Transverse colon (tissue), 4 donors: ENCODE measurements at regions not wholly inside any gene's neighbourhood (a gene's known extent, or its start where the extent isn't known, plus 50 kb on each side); places are given as distances from the start of the nearest gene placed in this dataset.

Source experiments
- POLR2A ChIP-seq: fragments of 450-650 bp; IDR thresholded peaks from one replicate; pipeline ENCODE4 v1.6.1; 2016; ENCODE audit warnings: antibody characterized with exemption, mild to moderate bottlenecking, moderate library complexity
- POLR2AphosphoS5 ChIP-seq, 3 donors: sonication (generic); formaldehyde crosslinking; IDR thresholded peaks; one replicate each; pipeline ENCODE4 v1.6.1; 2016; ENCODE audit warnings: antibody characterized with exemption in 3 of 3
- TF ChIP-seq, protein P1 (sequence below), 5 experiments: fragments of 200-600 bp in 3 of 5; fragments of 450-650 bp in 2 of 5; sonication (generic) in 3 of 5; IDR thresholded peaks; 1 replicate in 2 of 5; 2 replicates in 3 of 5; pipeline ENCODE4 v1.5.1; 2016 to 2017; ENCODE audit warnings: antibody characterized with exemption in 5 of 5, inconsistent platforms in 3 of 5, mild to moderate bottlenecking in 2 of 5, moderate library complexity in 1 of 5

DNA sequence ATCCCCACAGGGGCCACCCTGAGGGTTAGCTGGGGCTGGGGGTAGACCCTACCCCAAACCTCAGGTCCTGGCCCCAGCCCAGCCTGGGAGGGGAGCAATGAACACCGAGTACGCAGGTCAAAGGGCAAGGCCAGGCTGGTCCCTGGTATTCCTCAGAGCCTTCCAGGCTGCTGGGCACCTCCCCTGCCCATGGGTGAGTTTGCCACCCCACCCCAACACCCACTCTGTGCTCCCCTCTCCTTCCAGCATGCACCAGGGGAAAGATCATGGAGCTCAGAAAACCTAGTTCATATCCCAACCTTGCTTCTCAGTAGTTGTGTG is 103.9 kb upstream of the FOXP4 start:
- TF ChIP-seq, protein P1, sequence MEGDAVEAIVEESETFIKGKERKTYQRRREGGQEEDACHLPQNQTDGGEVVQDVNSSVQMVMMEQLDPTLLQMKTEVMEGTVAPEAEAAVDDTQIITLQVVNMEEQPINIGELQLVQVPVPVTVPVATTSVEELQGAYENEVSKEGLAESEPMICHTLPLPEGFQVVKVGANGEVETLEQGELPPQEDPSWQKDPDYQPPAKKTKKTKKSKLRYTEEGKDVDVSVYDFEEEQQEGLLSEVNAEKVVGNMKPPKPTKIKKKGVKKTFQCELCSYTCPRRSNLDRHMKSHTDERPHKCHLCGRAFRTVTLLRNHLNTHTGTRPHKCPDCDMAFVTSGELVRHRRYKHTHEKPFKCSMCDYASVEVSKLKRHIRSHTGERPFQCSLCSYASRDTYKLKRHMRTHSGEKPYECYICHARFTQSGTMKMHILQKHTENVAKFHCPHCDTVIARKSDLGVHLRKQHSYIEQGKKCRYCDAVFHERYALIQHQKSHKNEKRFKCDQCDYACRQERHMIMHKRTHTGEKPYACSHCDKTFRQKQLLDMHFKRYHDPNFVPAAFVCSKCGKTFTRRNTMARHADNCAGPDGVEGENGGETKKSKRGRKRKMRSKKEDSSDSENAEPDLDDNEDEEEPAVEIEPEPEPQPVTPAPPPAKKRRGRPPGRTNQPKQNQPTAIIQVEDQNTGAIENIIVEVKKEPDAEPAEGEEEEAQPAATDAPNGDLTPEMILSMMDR (IDR thresholded peaks at IDR 0.05) = no peak
- TF ChIP-seq POLR2AphosphoS5 (IDR thresholded peaks at IDR 0.05) = no peak
- no peak for TF ChIP-seq POLR2A
